ENCODE measurements at regions not wholly inside any gene's neighbourhood (a gene's known extent, or its start where the extent isn't known, plus 50 kb on each side); places are given as distances from the start of the nearest gene placed in this dataset.

- no peak overlapping the region for H3K4me3 ChIP-seq (ENCODE audit: low read depth, low read length, poor library complexity, severe bottlenecking)
- H3K27ac ChIP-seq (ENCODE audit: low read depth, low read length, poor library complexity, severe bottlenecking): no peak overlapping the region
- no peak for TF ChIP-seq EZH2phosphoT487 (IDR thresholded peaks at IDR 0.05; ENCODE audit: borderline replicate concordance, low read depth, low read length)
- TF ChIP-seq CTCF (conservative IDR thresholded peaks at IDR 0.05; ENCODE audit: low read length): no peak
- no peaks in the 10 kb centered on the region for H3K79me2 ChIP-seq (ENCODE audit: insufficient read depth, low read depth, low read length)
- no peaks in the 10 kb centered on the region for H3K9me2 ChIP-seq (ENCODE audit: insufficient read depth, low read length)
- no peaks in the 10 kb centered on the region for H3K9me3 ChIP-seq (ENCODE audit: low read length)
- ChIA-PET CTCF (ENCODE audit: unreplicated experiment) (no interaction called here), POLR2A (no interaction called here)
- no TSS peak for BruUV-seq (replicated peaks)
- no peaks in the 10 kb centered on the region for H4K20me1 ChIP-seq (ENCODE audit: insufficient read depth, low read length)
- H3K4me1 ChIP-seq (ENCODE audit: insufficient read depth, low read length, poor library complexity, severe bottlenecking): no peaks in the 10 kb centered on the region
- H3K36me3 ChIP-seq (ENCODE audit: insufficient read depth, low read length): no peaks in the 10 kb centered on the region
- no peak overlapping the region for H3K4me2 ChIP-seq (ENCODE audit: low read length)
- intact Hi-C loops (cut with micrococcal nuclease; ENCODE audit: unreplicated experiment): loop anchor here (5.0 to 10.0 kb wide), 2 partner anchors 164 to 407 kb away; no protein-coding TSS in a partner anchor
- DNase-seq (ENCODE audit: low spot score): no peak
- no peak overlapping the region for H2AFZ ChIP-seq (ENCODE audit: low read length)
These were observed 100.4 kb upstream of the DAP start for GRCh38 chr5:10861423-10861790.

DNA sequence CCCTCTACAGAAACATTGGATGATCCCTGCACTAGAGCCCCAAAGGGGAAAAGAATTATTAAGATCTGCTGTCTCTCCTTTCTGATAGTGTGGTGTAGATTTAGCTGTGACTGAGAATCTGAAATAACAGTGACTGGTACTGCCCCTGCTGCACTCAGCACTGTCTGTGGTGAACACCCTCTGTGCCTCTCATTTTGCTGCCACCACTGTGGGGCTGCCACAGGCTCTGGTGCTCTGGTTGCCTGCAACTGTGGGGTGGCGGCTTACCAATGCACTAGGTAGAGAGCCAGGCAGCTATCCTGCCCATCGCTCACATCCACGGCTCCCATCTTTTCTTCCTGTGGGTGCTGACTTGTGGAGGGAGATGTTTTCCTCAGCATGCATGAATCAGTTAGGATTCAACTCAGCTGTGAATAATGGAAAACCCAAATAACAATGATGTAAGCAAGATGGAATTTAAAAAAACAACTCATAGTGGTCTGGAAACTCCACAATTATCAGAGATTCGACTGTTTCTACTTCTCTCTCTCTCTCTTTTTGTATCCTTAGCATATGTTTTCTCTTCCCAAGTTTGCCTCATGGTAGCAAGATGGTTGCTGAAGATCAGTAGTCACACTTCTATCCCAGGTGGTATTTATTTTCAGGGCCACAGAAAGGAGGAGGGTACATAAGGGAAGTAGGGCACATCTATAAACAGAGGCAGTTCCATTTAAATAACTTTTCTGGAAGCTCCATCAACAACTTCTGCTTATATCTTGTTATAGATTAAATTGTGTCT lies 99.8 kb upstream of the DAP start:
- ChIA-PET POLR2A (no interaction called here), CTCF (ENCODE audit: unreplicated experiment) (no interaction called here)
- Histone ChIP-seq H3K79me2 (ENCODE audit: insufficient read depth, low read depth, low read length) (no peaks in the 10 kb centered on the region), H3K36me3 (ENCODE audit: insufficient read depth, low read length) (no peaks in the 10 kb centered on the region), H3K4me3 (ENCODE audit: low read depth, low read length, poor library complexity, severe bottlenecking) (no peak overlapping the region), H3K9me3 (ENCODE audit: low read length) (no peaks in the 10 kb centered on the region), H4K20me1 (ENCODE audit: insufficient read depth, low read length) (no peaks in the 10 kb centered on the region), H3K27ac (ENCODE audit: low read depth, low read length, poor library complexity, severe bottlenecking) (no peak overlapping the region), H3K4me2 (ENCODE audit: low read length) (no peak overlapping the region), H3K4me1 (ENCODE audit: insufficient read depth, low read length, poor library complexity, severe bottlenecking) (no peaks in the 10 kb centered on the region), H2AFZ (ENCODE audit: low read length) (no peak overlapping the region), H3K9me2 (ENCODE audit: insufficient read depth, low read length) (no peaks in the 10 kb centered on the region)
- no peak for DNase-seq (ENCODE audit: low spot score)
- no peak for TF ChIP-seq CTCF (conservative IDR thresholded peaks at IDR 0.05; ENCODE audit: low read length)
- no peak for TF ChIP-seq EZH2phosphoT487 (IDR thresholded peaks at IDR 0.05; ENCODE audit: borderline replicate concordance, low read depth, low read length)
- intact Hi-C loops (cut with micrococcal nuclease; ENCODE audit: unreplicated experiment): loop anchor here (5.0 to 10.0 kb wide), 2 partner anchors 164 to 406 kb away; no protein-coding TSS in a partner anchor
- BruUV-seq (replicated peaks): no TSS peak

- intact Hi-C loops (cut with micrococcal nuclease; ENCODE audit: unreplicated experiment): loop anchor here (5.0 to 10.0 kb wide), 2 partner anchors 163 to 405 kb away; no protein-coding TSS in a partner anchor
- ChIA-PET CTCF (ENCODE audit: unreplicated experiment) (no interaction called here), POLR2A (no interaction called here)
- Histone ChIP-seq H3K4me3 (ENCODE audit: low read depth, low read length, poor library complexity, severe bottlenecking) (no peak overlapping the region), H2AFZ (ENCODE audit: low read length) (no peak overlapping the region), H3K4me2 (ENCODE audit: low read length) (no peak overlapping the region), H3K27ac (ENCODE audit: low read depth, low read length, poor library complexity, severe bottlenecking) (no peak overlapping the region), H4K20me1 (ENCODE audit: insufficient read depth, low read length) (no peaks in the 10 kb centered on the region), H3K4me1 (ENCODE audit: insufficient read depth, low read length, poor library complexity, severe bottlenecking) (no peaks in the 10 kb centered on the region), H3K9me3 (ENCODE audit: low read length) (no peaks in the 10 kb centered on the region), H3K9me2 (ENCODE audit: insufficient read depth, low read length) (no peaks in the 10 kb centered on the region), H3K36me3 (ENCODE audit: insufficient read depth, low read length) (no peaks in the 10 kb centered on the region), H3K79me2 (ENCODE audit: insufficient read depth, low read depth, low read length) (no peaks in the 10 kb centered on the region)
- TF ChIP-seq CTCF (conservative IDR thresholded peaks at IDR 0.05; ENCODE audit: low read length) (no peak), EZH2phosphoT487 (IDR thresholded peaks at IDR 0.05; ENCODE audit: borderline replicate concordance, low read depth, low read length) (no peak)
- DNase-seq (ENCODE audit: low spot score): no peak
- no TSS peak for BruUV-seq (replicated peaks)
These were observed 99.1 kb upstream of the DAP start for GRCh38 chr5:10860196-10860543.
